Keratinocyte (primary cell): ENCODE measurements at regions not wholly inside any gene's neighbourhood (a gene's known extent, or its start where the extent isn't known, plus 50 kb on each side); places are given as distances from the start of the nearest gene placed in this dataset.

Experiments
- DNase-seq: peaks from one replicate; pipeline ENCODE4 v3.0.0-alpha.2; 2011; ENCODE audit warnings: low read depth, missing footprints, low spot score
- FAIRE-seq: peaks from 2 replicates; lab custom pipeline; 2011; peaks lifted over from hg19 to GRCh38; lab: Jason Lieb, UNC
- H2AFZ ChIP-seq: 2 replicates; pipeline ENCODE4 v1.6.0; 2012; ENCODE audit warnings: low read length, control low read depth, inconsistent platforms; ENCODE audit not compliant: control insufficient read depth
- H3K27ac ChIP-seq: 2 replicates; pipeline ENCODE4 v1.5.1; 2011; ENCODE audit warnings: low read length; ENCODE audit not compliant: control insufficient read depth, insufficient read depth
- H3K27me3 ChIP-seq: 3 replicates; pipeline ENCODE4 v1.6.0; 2011; ENCODE audit warnings: low read length; ENCODE audit not compliant: control insufficient read depth, insufficient read depth; ENCODE audit errors: extremely low read depth
- H3K36me3 ChIP-seq, 2 experiments: 2 replicates in 1 of 2; 3 replicates in 1 of 2; pipeline ENCODE4 v1.5.1; 2011; ENCODE audit warnings: low read length in 2 of 2, mild to moderate bottlenecking in 1 of 2; ENCODE audit not compliant: control insufficient read depth in 2 of 2, insufficient read depth in 2 of 2; ENCODE audit errors: extremely low read depth in 1 of 2
- H3K4me1 ChIP-seq: 3 replicates; pipeline ENCODE4 v1.5.1; 2011; ENCODE audit warnings: low read length; ENCODE audit not compliant: control insufficient read depth, insufficient read depth; ENCODE audit errors: extremely low read depth
- H3K4me2 ChIP-seq: 3 replicates; pipeline ENCODE4 v1.6.0; 2011; ENCODE audit warnings: low read depth, low read length; ENCODE audit not compliant: control insufficient read depth, insufficient read depth; ENCODE audit errors: extremely low read depth
- H3K4me3 ChIP-seq, 3 experiments: fragments of 200-600 bp in 1 of 3; sonication (generic) in 1 of 3; 2 replicates in 2 of 3; 3 replicates in 1 of 3; pipeline ENCODE4 v1.5.1; 2011 to 2016; ENCODE audit warnings: low read length in 3 of 3, mild to moderate bottlenecking in 3 of 3, control low read depth in 2 of 3, inconsistent platforms in 1 of 3, low read depth in 1 of 3, mixed read lengths in 1 of 3, mixed run types in 1 of 3, moderate library complexity in 1 of 3; ENCODE audit not compliant: control insufficient read depth in 2 of 3, insufficient read depth in 2 of 3; ENCODE audit errors: extremely low read depth in 1 of 3
- H3K79me2 ChIP-seq: 2 replicates; pipeline ENCODE4 v1.6.0; 2012; ENCODE audit warnings: low read length; ENCODE audit not compliant: control insufficient read depth, insufficient read depth
- H3K9ac ChIP-seq: 3 replicates; pipeline ENCODE4 v1.6.0; 2011; ENCODE audit warnings: low read length; ENCODE audit not compliant: control insufficient read depth, insufficient read depth; ENCODE audit errors: extremely low read depth
- H3K9me1 ChIP-seq: 3 replicates; pipeline ENCODE4 v1.6.0; 2011; ENCODE audit warnings: low read length; ENCODE audit not compliant: control insufficient read depth, insufficient read depth; ENCODE audit errors: extremely low read depth
- H3K9me3 ChIP-seq: 2 replicates; pipeline ENCODE4 v1.5.1; 2012; ENCODE audit warnings: low read depth, low read length; ENCODE audit not compliant: control insufficient read depth
- H4K20me1 ChIP-seq: 3 replicates; pipeline ENCODE4 v1.6.0; 2011; ENCODE audit warnings: low read length; ENCODE audit not compliant: control insufficient read depth, insufficient read depth; ENCODE audit errors: extremely low read depth
- CTCF ChIP-seq, 3 experiments: IDR thresholded peaks in 1 of 3; conservative IDR thresholded peaks in 1 of 3; optimal IDR thresholded peaks in 1 of 3; 2 replicates in 2 of 3; 3 replicates in 1 of 3; pipeline versions ENCODE3 to v1.5.1; 2011; ENCODE audit warnings: low read length in 3 of 3, mild to moderate bottlenecking in 3 of 3, moderate library complexity in 2 of 3, control low read depth in 1 of 3, inconsistent platforms in 1 of 3; ENCODE audit not compliant: insufficient read depth in 2 of 3; ENCODE audit errors: extremely low read depth in 1 of 3
- EZH2 ChIP-seq: IDR thresholded peaks from one replicate; pipeline ENCODE4 v1.6.1; 2012; ENCODE audit warnings: inconsistent platforms, mild to moderate bottlenecking, low read length, moderate library complexity
- dilution Hi-C: fragments of 300-500 bp; cut with MboI; formaldehyde crosslinking; loops from one replicate; pipeline ENCODE4 v1.7.0; 2020; ENCODE audit warnings: low sequenced_read_pairs; ENCODE audit not compliant: extremely low pct_ligation_motif_present

DNA sequence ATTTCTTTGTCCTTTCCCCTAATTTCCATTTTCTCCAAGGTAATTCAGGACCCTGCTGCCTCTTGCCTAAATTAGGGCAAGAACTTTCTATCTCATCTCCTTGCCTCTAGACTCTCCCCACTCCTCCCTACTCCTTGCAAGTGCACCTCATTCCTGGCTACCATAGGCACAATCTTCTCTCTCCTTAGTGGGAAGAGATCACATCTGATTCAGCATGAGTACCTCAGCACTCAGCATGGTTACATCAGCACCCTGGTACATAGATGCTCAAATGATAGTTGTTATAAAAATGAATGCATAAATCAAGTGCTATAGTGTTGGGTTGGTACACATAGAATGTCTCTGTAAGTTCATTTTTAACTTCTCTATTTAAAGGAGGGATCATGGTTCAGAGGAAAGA lies 313.4 kb upstream of the RASGRP1 start:
- no peak for TF ChIP-seq EZH2
- no peak for TF ChIP-seq CTCF (optimal IDR thresholded peaks at IDR 0.05 in 1 of 3, IDR thresholded peaks at IDR 0.05 in 1 of 3, conservative IDR thresholded peaks at IDR 0.05 in 1 of 3; ENCODE audit: extremely low read depth in 1 of 3, insufficient read depth in 2 of 3, low read length in 3 of 3)
- Histone ChIP-seq H3K9me3 (no peaks in the 10 kb centered on the region), H3K79me2 (no peaks in the 10 kb centered on the region), H3K9ac (no peak overlapping the region), H2AFZ (no peak overlapping the region), H3K27ac (no peak overlapping the region), H3K27me3 (no peaks in the 10 kb centered on the region), H3K4me1 (no peaks in the 10 kb centered on the region), H3K36me3 (no peaks in the 10 kb centered on the region), H4K20me1 (no peaks in the 10 kb centered on the region), H3K4me3 (no peak overlapping the region), H3K9me1 (no peaks in the 10 kb centered on the region), H3K4me2 (no peak overlapping the region)
- no peak for DNase-seq
- no peak for FAIRE-seq
- dilution Hi-C loops, result no loop called here

DNA sequence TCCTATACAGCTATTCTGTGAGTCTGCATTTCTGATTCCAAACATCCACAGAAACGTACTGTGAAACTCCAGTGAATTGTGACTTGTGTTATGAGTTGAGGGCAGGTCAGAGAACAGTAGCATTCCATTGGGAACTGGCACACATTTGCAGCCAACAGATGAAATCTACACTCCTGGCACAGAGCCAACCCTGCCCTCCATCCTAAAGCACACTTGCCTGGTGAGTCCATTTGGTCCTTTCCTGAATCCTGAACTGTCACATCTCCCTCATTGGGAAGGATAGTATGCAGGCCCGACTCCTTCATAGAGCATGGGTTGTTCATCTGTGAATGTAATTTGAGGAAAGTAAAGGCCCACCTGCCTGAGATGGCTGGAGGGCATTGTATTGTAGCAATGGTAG lies 314.3 kb upstream of the RASGRP1 start:
- FAIRE-seq, result no peak
- Histone ChIP-seq H2AFZ (no peak overlapping the region), H3K9me1 (no peaks in the 10 kb centered on the region), H4K20me1 (no peaks in the 10 kb centered on the region), H3K4me3 (no peak overlapping the region), H3K9me3 (no peaks in the 10 kb centered on the region), H3K27me3 (no peaks in the 10 kb centered on the region), H3K36me3 (no peaks in the 10 kb centered on the region), H3K27ac (no peak overlapping the region), H3K4me1 (no peaks in the 10 kb centered on the region), H3K4me2 (no peak overlapping the region), H3K79me2 (no peaks in the 10 kb centered on the region), H3K9ac (no peak overlapping the region)
- TF ChIP-seq EZH2, result no peak
- no peak for TF ChIP-seq CTCF (optimal IDR thresholded peaks at IDR 0.05 in 1 of 3, IDR thresholded peaks at IDR 0.05 in 1 of 3, conservative IDR thresholded peaks at IDR 0.05 in 1 of 3; ENCODE audit: extremely low read depth in 1 of 3, insufficient read depth in 2 of 3, low read length in 3 of 3)
- dilution Hi-C loops, result no loop called here
- DNase-seq, result no peak
